GM19240 (cell line): ENCODE measurements at regions not wholly inside any gene's neighbourhood (a gene's known extent, or its start where the extent isn't known, plus 50 kb on each side); places are given as distances from the start of the nearest gene placed in this dataset.

ENCODE experiments used
- DNase-seq: peaks from one replicate; pipeline ENCODE4 v3.0.0; 2011; ENCODE audit warnings: low spot score; ENCODE audit not compliant: insufficient read length

GRCh38 chr2:204415406-204416181 is 129.7 kb upstream of the PARD3B start:
- DNase-seq: no peak

- no peak for DNase-seq
Measured at GRCh38 chr2:204416236-204416635, 129.0 kb upstream of the PARD3B start.

- no peak for DNase-seq
Measured at GRCh38 chr2:204425821-204426220, 119.5 kb upstream of the PARD3B start.

GRCh38 chr2:204428675-204429074 is 116.6 kb upstream of the PARD3B start:
- DNase-seq: no peak

- DNase-seq: no peak
Measured at GRCh38 chr2:204431529-204431928, 113.7 kb upstream of the PARD3B start.

GRCh38 chr2:204432196-204432595 is 113.1 kb upstream of the PARD3B start:
- no peak for DNase-seq

GRCh38 chr2:204434660-204435462 is 110.4 kb upstream of the PARD3B start:
- no peak for DNase-seq

- DNase-seq: no peak
Measured at GRCh38 chr2:204436230-204436629, 109.0 kb upstream of the PARD3B start.

- DNase-seq: no peak
Measured at GRCh38 chr2:204437408-204437807, 107.9 kb upstream of the PARD3B start.

- no peak for DNase-seq
Measured at GRCh38 chr2:204437815-204438756, 107.2 kb upstream of the PARD3B start.

- no peak for DNase-seq
Measured at GRCh38 chr2:204441316-204441715, 104.0 kb upstream of the PARD3B start.

GRCh38 chr2:204445149-204445548 is 100.1 kb upstream of the PARD3B start:
- DNase-seq: no peak

GRCh38 chr2:204447722-204448121 is 97.6 kb upstream of the PARD3B start:
- DNase-seq: no peak

- DNase-seq: no peak
Measured at GRCh38 chr2:204449977-204450376, 95.3 kb upstream of the PARD3B start.

- no peak for DNase-seq
Measured at GRCh38 chr2:204451766-204452165, 93.5 kb upstream of the PARD3B start.

GRCh38 chr2:204452464-204453023 is 92.7 kb upstream of the PARD3B start:
- no peak for DNase-seq

GRCh38 chr2:204453730-204454167 is 91.5 kb upstream of the PARD3B start:
- no peak for DNase-seq

GRCh38 chr2:204454672-204455380 is 90.4 kb upstream of the PARD3B start:
- DNase-seq: no peak

GRCh38 chr2:204468746-204469429 is 76.4 kb upstream of the PARD3B start:
- DNase-seq: no peak

- DNase-seq: no peak
Measured at GRCh38 chr2:204470178-204470620, 75.1 kb upstream of the PARD3B start.
